HG03064 (cell line): ENCODE measurements at regions not wholly inside any gene's neighbourhood (a gene's known extent, or its start where the extent isn't known, plus 50 kb on each side); places are given as distances from the start of the nearest gene placed in this dataset.

Experiments used
- ATAC-seq: cut with Tn5 transposase; IDR thresholded peaks from one replicate; pipeline ENCODE4 v1.9.1; 2021; ENCODE audit warnings: low read depth; ENCODE audit not compliant: unreplicated experiment

GRCh38 chr9:82208741-82209450 lies 220.3 kb downstream of the SPATA31D1 start:
- ATAC-seq: no peak

- no peak for ATAC-seq
Measured at GRCh38 chr9:82209797-82210470, 221.4 kb downstream of the SPATA31D1 start.

- no peak for ATAC-seq
Measured at GRCh38 chr9:82212885-82213284, 224.3 kb downstream of the SPATA31D1 start.

- no peak for ATAC-seq
Measured at GRCh38 chr9:82216435-82216834, 227.9 kb downstream of the SPATA31D1 start.

GRCh38 chr9:82223442-82223841 lies 234.9 kb downstream of the SPATA31D1 start:
- no peak for ATAC-seq

- ATAC-seq: no peak
Measured at GRCh38 chr9:82231411-82231810, 242.8 kb downstream of the SPATA31D1 start.

- ATAC-seq: no peak
Measured at GRCh38 chr9:82234160-82234943, 245.8 kb downstream of the SPATA31D1 start.

GRCh38 chr9:82242285-82242963 lies 253.9 kb downstream of the SPATA31D1 start:
- ATAC-seq: no peak

- ATAC-seq: no peak
Measured at GRCh38 chr9:82247318-82247717, 258.7 kb downstream of the SPATA31D1 start.

- no peak for ATAC-seq
Measured at GRCh38 chr9:82252116-82252515, 263.5 kb downstream of the SPATA31D1 start.

GRCh38 chr9:82254646-82255367 lies 266.2 kb downstream of the SPATA31D1 start:
- no peak for ATAC-seq

- ATAC-seq: no peak
Measured at GRCh38 chr9:82255481-82256176, 267.1 kb downstream of the SPATA31D1 start.

GRCh38 chr9:82260691-82261090 lies 272.1 kb downstream of the SPATA31D1 start:
- ATAC-seq: no peak

- ATAC-seq: no peak
Measured at GRCh38 chr9:82263619-82264018, 275.0 kb downstream of the SPATA31D1 start.

- ATAC-seq: no peak
Measured at GRCh38 chr9:82271106-82271561, 282.6 kb downstream of the SPATA31D1 start.

GRCh38 chr9:82273121-82273520 lies 284.5 kb downstream of the SPATA31D1 start:
- no peak for ATAC-seq

GRCh38 chr9:82275258-82275927 lies 286.8 kb downstream of the SPATA31D1 start:
- ATAC-seq: no peak

GRCh38 chr9:82281066-82281465 lies 292.5 kb downstream of the SPATA31D1 start:
- ATAC-seq: no peak

GRCh38 chr9:82284758-82285157 lies 296.2 kb downstream of the SPATA31D1 start:
- ATAC-seq: no peak
